Suprapubic skin (tissue), 4 donors: ENCODE measurements at regions not wholly inside any gene's neighbourhood (a gene's known extent, or its start where the extent isn't known, plus 50 kb on each side); places are given as distances from the start of the nearest gene placed in this dataset.
"Not testable (repeated sequence)": the region's sequence is repeated elsewhere in the genome, so short reads cannot be mapped to it uniquely, and the experiment has no call there.

Experiments
- DNase-seq, 2 donors: peaks; one replicate each; pipeline ENCODE4 v3.0.0-alpha.2; 2019; ENCODE audit warnings: low spot score in 2 of 2
- H3K27ac ChIP-seq: fragments of 200-600 bp; sonication (generic); one replicate; pipeline ENCODE4 v1.5.1; 2019
- H3K27me3 ChIP-seq: fragments of 200-600 bp; sonication (generic); one replicate; pipeline ENCODE4 v1.5.1; 2019
- H3K36me3 ChIP-seq: fragments of 200-600 bp; sonication (generic); one replicate; pipeline ENCODE4 v1.5.1; 2019
- H3K4me1 ChIP-seq: fragments of 200-600 bp; sonication (generic); one replicate; pipeline ENCODE4 v1.5.1; 2019
- H3K4me3 ChIP-seq: fragments of 200-600 bp; sonication (generic); one replicate; pipeline ENCODE4 v1.5.1; 2019; ENCODE audit warnings: mild to moderate bottlenecking
- H3K9me3 ChIP-seq: fragments of 200-600 bp; sonication (generic); one replicate; pipeline ENCODE4 v1.5.1; 2019
- CTCF ChIP-seq, 2 donors: fragments of 200-600 bp in 1 of 2; fragments of 450-650 bp in 1 of 2; sonication (generic) in 1 of 2; IDR thresholded peaks; one replicate each; pipeline ENCODE4 v1.5.1; 2016 to 2019; ENCODE audit warnings: antibody characterized with exemption in 2 of 2, mild to moderate bottlenecking in 1 of 2, moderate library complexity in 1 of 2
- EP300 ChIP-seq: sonication (generic); formaldehyde crosslinking; IDR thresholded peaks from one replicate; pipeline ENCODE4 v1.6.1; 2017; ENCODE audit warnings: antibody characterized with exemption
- POLR2A ChIP-seq, 2 donors: fragments of 450-650 bp; IDR thresholded peaks; one replicate each; pipeline ENCODE4 v1.6.1; 2017; ENCODE audit warnings: antibody characterized with exemption in 2 of 2, mild to moderate bottlenecking in 2 of 2, moderate library complexity in 2 of 2
- POLR2AphosphoS5 ChIP-seq, 3 donors: sonication (generic); formaldehyde crosslinking; IDR thresholded peaks; one replicate each; pipeline ENCODE4 v1.6.1; 2017; ENCODE audit warnings: antibody characterized with exemption in 3 of 3
- WGBS: methylation state at CpG from one replicate; pipeline ENCODE4 v1.1.5; 2018; 5-methylcytosine and 5-hydroxymethylcytosine counted together

DNA sequence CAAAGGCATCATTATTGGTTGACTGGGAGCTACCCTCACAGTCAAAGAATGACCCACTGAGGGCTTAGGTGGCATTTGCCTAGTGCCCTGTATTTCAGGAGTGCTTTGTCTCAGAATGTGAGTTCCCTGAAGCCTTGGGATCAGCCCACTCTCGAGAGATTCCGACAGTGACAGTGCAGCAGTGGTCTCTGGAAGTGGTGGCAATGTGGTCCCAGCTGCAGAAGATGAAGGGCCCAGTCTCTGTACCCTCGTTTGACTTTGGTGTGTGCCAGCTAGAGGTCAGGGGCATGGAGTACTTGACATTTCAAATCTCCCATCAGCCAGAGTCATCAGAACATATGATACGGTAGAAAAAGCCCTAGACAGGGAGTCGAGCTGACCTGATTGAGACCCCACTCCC is 153.7 kb downstream of the EFNB1 start:
- no peaks in the 10 kb centered on the region for H3K36me3 ChIP-seq
- DNase-seq, result peak in 1 of 2 donors; percentile 29
- WGBS, result 85% methylated on average over 4 of the region's 5 CpGs
- H3K4me3 ChIP-seq, result no peak overlapping the region
- TF ChIP-seq EP300 (no peak), CTCF (IDR thresholded peaks at IDR 0.05) (no peak), POLR2A (IDR thresholded peaks at IDR 0.05) (no peak), POLR2AphosphoS5 (IDR thresholded peaks at IDR 0.05) (no peak)
- H3K27me3 ChIP-seq, result no peaks in the 10 kb centered on the region
- no peaks in the 10 kb centered on the region for H3K4me1 ChIP-seq
- no peaks in the 10 kb centered on the region for H3K9me3 ChIP-seq
- no peak overlapping the region for H3K27ac ChIP-seq

GRCh38 chrX:68980906-68981616 is 152.2 kb downstream of the EFNB1 start:
- DNase-seq, result no peak
- Histone ChIP-seq H3K27me3 (no peaks in the 10 kb centered on the region), H3K27ac (no peak overlapping the region), H3K9me3 (no peaks in the 10 kb centered on the region), H3K4me1 (no peaks in the 10 kb centered on the region), H3K4me3 (no peak overlapping the region), H3K36me3 (no peaks in the 10 kb centered on the region)
- no peak for TF ChIP-seq CTCF (IDR thresholded peaks at IDR 0.05)
- no peak for TF ChIP-seq EP300
- no peak for TF ChIP-seq POLR2A (IDR thresholded peaks at IDR 0.05)
- no peak for TF ChIP-seq POLR2AphosphoS5 (IDR thresholded peaks at IDR 0.05)
- 77% methylated on average over 9 of the region's 9 CpGs for WGBS

DNA sequence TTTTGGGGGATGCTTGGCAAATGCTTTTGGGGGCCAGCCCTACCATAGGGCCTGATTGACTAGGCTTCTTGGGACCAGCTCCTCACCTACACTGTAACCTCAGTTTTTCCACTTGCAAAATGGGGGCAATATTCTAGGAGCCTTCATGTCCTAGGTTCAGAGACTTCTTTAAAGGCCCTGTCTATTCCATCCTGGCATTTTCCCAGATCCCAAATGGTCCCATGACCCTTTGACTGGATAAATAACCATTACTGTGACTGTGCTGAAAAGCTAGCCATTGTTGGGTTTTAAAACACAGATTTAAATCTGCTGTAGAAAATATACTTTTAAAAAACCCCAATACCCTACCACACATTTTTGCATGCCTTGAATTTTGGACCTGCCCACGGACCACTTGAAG is 149.8 kb downstream of the EFNB1 start:
- no peak overlapping the region for H3K27ac ChIP-seq
- 33% methylated on average over 1 of the region's 1 CpG for WGBS

DNA sequence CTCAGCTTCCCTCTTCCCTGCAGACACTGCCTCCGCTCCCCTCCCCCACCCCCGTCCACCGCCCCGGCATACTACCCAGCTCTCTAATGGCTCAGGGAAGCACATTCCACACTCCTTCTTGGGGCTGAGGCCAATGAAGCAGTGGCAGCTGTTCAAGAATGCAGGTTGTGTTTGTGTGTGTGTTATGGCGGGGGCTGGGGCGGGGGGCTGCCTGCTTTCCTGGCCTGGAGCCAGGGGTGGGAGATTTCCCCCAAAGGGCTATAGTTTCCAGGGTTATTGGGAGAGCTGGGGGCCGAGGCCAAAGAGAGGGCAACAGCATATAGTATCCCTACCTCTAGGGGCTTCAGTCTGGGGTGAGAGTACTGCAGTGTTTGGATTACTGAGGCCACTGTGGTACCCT is 149.4 kb downstream of the EFNB1 start:
- Histone ChIP-seq H3K27ac (no peak overlapping the region), H3K4me1 (no peaks in the 10 kb centered on the region), H3K4me3 (no peak overlapping the region), H3K27me3 (no peaks in the 10 kb centered on the region), H3K9me3 (no peaks in the 10 kb centered on the region), H3K36me3 (no peaks in the 10 kb centered on the region)
- DNase-seq, result no peak
- TF ChIP-seq EP300 (no peak), CTCF (IDR thresholded peaks at IDR 0.05) (no peak), POLR2AphosphoS5 (IDR thresholded peaks at IDR 0.05) (no peak), POLR2A (IDR thresholded peaks at IDR 0.05) (no peak)
- WGBS, result 40% methylated on average over 7 of the region's 7 CpGs

More for the DNA sequence above, 149.8 kb downstream of the EFNB1 start:
- Histone ChIP-seq H3K27me3 (no peaks in the 10 kb centered on the region), H3K4me3 (no peak overlapping the region), H3K4me1 (no peaks in the 10 kb centered on the region), H3K36me3 (no peaks in the 10 kb centered on the region), H3K9me3 (no peaks in the 10 kb centered on the region)
- DNase-seq, result no peak
- TF ChIP-seq POLR2A (IDR thresholded peaks at IDR 0.05), result no peak

- Histone ChIP-seq H3K9me3 (no peaks in the 10 kb centered on the region), H3K27me3 (no peaks in the 10 kb centered on the region), H3K27ac (no peak overlapping the region), H3K36me3 (no peaks in the 10 kb centered on the region), H3K4me1 (no peaks in the 10 kb centered on the region), H3K4me3 (no peak overlapping the region)
- no peak for DNase-seq
- WGBS, result 95% methylated on average over 6 of the region's 6 CpGs
- TF ChIP-seq CTCF (IDR thresholded peaks at IDR 0.05), result no peak
- TF ChIP-seq POLR2AphosphoS5 (IDR thresholded peaks at IDR 0.05), result no peak
- no peak for TF ChIP-seq POLR2A (IDR thresholded peaks at IDR 0.05)
- no peak for TF ChIP-seq EP300
These were observed 124.5 kb downstream of the EFNB1 start for GRCh38 chrX:68953331-68953730.

DNA sequence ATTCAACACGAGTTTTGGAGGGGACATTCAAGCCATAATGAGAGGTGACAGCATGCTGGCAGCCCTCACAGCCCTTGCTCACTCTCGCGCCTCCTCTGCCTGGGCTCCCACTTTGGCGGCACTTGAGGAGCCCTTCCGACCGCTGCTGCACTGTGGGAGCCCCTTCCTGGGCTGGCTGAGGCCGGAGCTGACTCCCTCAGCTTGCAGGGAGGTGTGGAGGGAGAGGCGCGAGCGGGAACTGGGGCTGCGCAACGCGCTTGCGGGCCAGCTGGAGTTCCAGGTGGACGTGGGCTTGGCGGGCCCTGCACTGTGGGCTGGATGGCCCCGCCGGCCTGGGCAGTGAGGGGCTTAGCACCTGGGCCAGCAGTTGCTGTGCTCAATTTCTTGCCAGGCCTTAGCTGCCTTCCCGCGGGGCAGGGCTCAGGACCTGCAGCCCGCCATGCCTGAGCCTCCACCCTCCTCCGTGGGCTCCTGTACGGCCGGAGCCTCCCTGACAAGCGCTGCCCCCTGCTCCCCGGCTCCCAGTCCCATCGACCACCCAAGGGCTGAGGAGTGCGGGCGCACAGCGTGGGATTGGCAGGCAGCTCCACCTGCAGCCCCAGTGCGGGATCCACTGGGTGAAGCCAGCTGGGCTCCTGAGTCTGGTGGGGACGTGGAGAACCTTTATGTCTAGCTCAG is 123.3 kb downstream of the EFNB1 start:
- DNase-seq, H3K27me3 ChIP-seq, H3K36me3 ChIP-seq, H3K4me3 ChIP-seq, H3K4me1 ChIP-seq, H3K9me3 ChIP-seq, H3K27ac ChIP-seq: not testable (repeated sequence)
- 83% methylated on average over 13 of the region's 32 CpGs for WGBS
